Peyer's patch (tissue), 4 donors: ENCODE measurements at regions not wholly inside any gene's neighbourhood (a gene's known extent, or its start where the extent isn't known, plus 50 kb on each side); places are given as distances from the start of the nearest gene placed in this dataset.

Experiments
- DNase-seq, 3 donors: peaks; one replicate each; pipeline ENCODE4 v3.0.0-alpha.2; 2017 to 2019
- H3K27ac ChIP-seq, 4 donors: fragments of 200-600 bp; sonication (generic); one replicate each; pipeline ENCODE4 v1.5.1; 2016 to 2019
- H3K27me3 ChIP-seq, 2 donors: fragments of 200-600 bp; sonication (generic); one replicate each; pipeline ENCODE4 v1.5.1; 2019
- H3K36me3 ChIP-seq, 3 donors: fragments of 200-600 bp; sonication (generic); one replicate each; pipeline ENCODE4 v1.5.1; 2016 to 2019
- H3K4me1 ChIP-seq, 4 donors: fragments of 200-600 bp; sonication (generic); one replicate each; pipeline ENCODE4 v1.5.1; 2016 to 2019
- H3K4me3 ChIP-seq, 4 donors: fragments of 200-600 bp; sonication (generic); 1 replicate in 3 of 4; 2 replicates in 1 of 4; pipeline ENCODE4 v1.5.1; 2016 to 2019; ENCODE audit warnings: mild to moderate bottlenecking in 1 of 4
- H3K9me3 ChIP-seq, 4 donors: fragments of 200-600 bp; sonication (generic); one replicate each; pipeline ENCODE4 v1.5.1; 2016 to 2019; ENCODE audit warnings: mild to moderate bottlenecking in 1 of 4
- CTCF ChIP-seq, 6 experiments: fragments of 450-650 bp in 4 of 6; fragments of 200-600 bp in 2 of 6; sonication (generic) in 1 of 6; IDR thresholded peaks; one replicate each; pipeline ENCODE4 v1.5.1; 2017 to 2019; ENCODE audit warnings: antibody characterized with exemption in 6 of 6, mild to moderate bottlenecking in 3 of 6, moderate library complexity in 1 of 6
- POLR2A ChIP-seq, 2 donors: fragments of 450-650 bp; IDR thresholded peaks; one replicate each; pipeline ENCODE4 v1.5.1; 2017; ENCODE audit warnings: antibody characterized with exemption in 2 of 2, mild to moderate bottlenecking in 2 of 2, moderate library complexity in 2 of 2

GRCh38 chr18:45291621-45292615 is 323.4 kb upstream of the SLC14A2 start:
- no peaks in the 10 kb centered on the region for H3K4me1 ChIP-seq
- H3K27ac ChIP-seq, result no peak overlapping the region
- no peaks in the 10 kb centered on the region for H3K27me3 ChIP-seq
- no peak overlapping the region for H3K4me3 ChIP-seq
- TF ChIP-seq CTCF (IDR thresholded peaks at IDR 0.05) (no peak), POLR2A (IDR thresholded peaks at IDR 0.05) (no peak)
- no peaks in the 10 kb centered on the region for H3K36me3 ChIP-seq
- H3K9me3 ChIP-seq, result no peaks in the 10 kb centered on the region
- DNase-seq, result no peak

- Histone ChIP-seq H3K36me3 (no peaks in the 10 kb centered on the region), H3K27ac (no peak overlapping the region), H3K9me3 (no peaks in the 10 kb centered on the region), H3K4me1 (no peaks in the 10 kb centered on the region), H3K27me3 (no peaks in the 10 kb centered on the region), H3K4me3 (no peak overlapping the region)
- no peak for TF ChIP-seq POLR2A (IDR thresholded peaks at IDR 0.05)
- TF ChIP-seq CTCF (IDR thresholded peaks at IDR 0.05), result no peak
- DNase-seq, result no peak
Measured at GRCh38 chr18:45295388-45295787, 319.9 kb upstream of the SLC14A2 start.

GRCh38 chr18:45298986-45299385 is 316.3 kb upstream of the SLC14A2 start:
- TF ChIP-seq CTCF (IDR thresholded peaks at IDR 0.05) (no peak), POLR2A (IDR thresholded peaks at IDR 0.05) (no peak)

GRCh38 chr18:45303026-45303425 is 312.2 kb upstream of the SLC14A2 start:
- Histone ChIP-seq H3K27me3 (no peaks in the 10 kb centered on the region), H3K36me3 (no peaks in the 10 kb centered on the region), H3K27ac (no peak overlapping the region), H3K4me3 (no peak overlapping the region), H3K4me1 (no peaks in the 10 kb centered on the region), H3K9me3 (no peaks in the 10 kb centered on the region)
- TF ChIP-seq POLR2A (IDR thresholded peaks at IDR 0.05), result no peak
- TF ChIP-seq CTCF (IDR thresholded peaks at IDR 0.05), result no peak
- no peak for DNase-seq

More at GRCh38 chr18:45298986-45299385, 316.3 kb upstream of the SLC14A2 start:
- no peak for DNase-seq
- H3K27me3 ChIP-seq, result no peaks in the 10 kb centered on the region
- H3K36me3 ChIP-seq, result no peaks in the 10 kb centered on the region
- no peaks in the 10 kb centered on the region for H3K9me3 ChIP-seq
- H3K4me3 ChIP-seq, result no peak overlapping the region
- H3K27ac ChIP-seq, result no peak overlapping the region
- H3K4me1 ChIP-seq, result no peaks in the 10 kb centered on the region

- no peaks in the 10 kb centered on the region for H3K4me1 ChIP-seq
- TF ChIP-seq CTCF (IDR thresholded peaks at IDR 0.05) (no peak), POLR2A (IDR thresholded peaks at IDR 0.05) (no peak)
- no peak overlapping the region for H3K4me3 ChIP-seq
- no peak overlapping the region for H3K27ac ChIP-seq
- no peaks in the 10 kb centered on the region for H3K27me3 ChIP-seq
- H3K36me3 ChIP-seq, result no peaks in the 10 kb centered on the region
- DNase-seq, result no peak
- no peaks in the 10 kb centered on the region for H3K9me3 ChIP-seq
Measured at GRCh38 chr18:45304558-45304957, 310.7 kb upstream of the SLC14A2 start.
